ENCODE measurements at regions not wholly inside any gene's neighbourhood (a gene's known extent, or its start where the extent isn't known, plus 50 kb on each side); places are given as distances from the start of the nearest gene placed in this dataset.

GRCh38 chr1:104923075-104923474 lies 1173.4 kb downstream of the AMY1C start:
- TF ChIP-seq CTCF (IDR thresholded peaks at IDR 0.05) (no peak), POLR2A (IDR thresholded peaks at IDR 0.05) (no peak), EP300 (IDR thresholded peaks at IDR 0.05) (no peak)
